ENCODE measurements at regions not wholly inside any gene's neighbourhood (a gene's known extent, or its start where the extent isn't known, plus 50 kb on each side); places are given as distances from the start of the nearest gene placed in this dataset.

GRCh38 chr2:41344529-41344928, 703.3 kb upstream of the PKDCC start:
- DNase-seq (ENCODE audit: low read depth in 2 of 2) = no peak
- Histone ChIP-seq H3K4me2 (ENCODE audit: extremely low read depth, insufficient read depth, low read length) (no peak overlapping the region), H3K4me1 (ENCODE audit: control insufficient read depth, extremely low read depth, insufficient read depth, low read length) (no peaks in the 10 kb centered on the region), H2AFZ (ENCODE audit: low read length) (no peak overlapping the region), H3K9me3 (ENCODE audit: control insufficient read depth, insufficient read depth, low read depth, low read length) (no peaks in the 10 kb centered on the region), H3K27ac (ENCODE audit: insufficient read depth, low read length) (no peak overlapping the region), H4K20me1 (ENCODE audit: control insufficient read depth, extremely low read depth, insufficient read depth, low read length) (no peaks in the 10 kb centered on the region), H3K36me3 (ENCODE audit: control insufficient read depth, insufficient read depth, low read length) (no peaks in the 10 kb centered on the region), H3K79me2 (ENCODE audit: control insufficient read depth, insufficient read depth, low read length) (no peaks in the 10 kb centered on the region), H3K27me3 (ENCODE audit: control insufficient read depth, insufficient read depth, low read length) (no peaks in the 10 kb centered on the region), H3K4me3 (replicated peaks in 1 of 4; ENCODE audit: control extremely low read depth in 1 of 4, insufficient read depth in 1 of 4, low read depth in 3 of 4, low read length in 4 of 4) (no peak overlapping the region), H3K9ac (ENCODE audit: insufficient read depth, low read length) (no peak overlapping the region)
- no peak for TF ChIP-seq CTCF (conservative IDR thresholded peaks at IDR 0.05 in 1 of 2, IDR thresholded peaks at IDR 0.05 in 1 of 2; ENCODE audit: low read depth in 1 of 2, low read length in 2 of 2)
- no peak for TF ChIP-seq EZH2 (IDR thresholded peaks at IDR 0.05; ENCODE audit: low read length, missing control alignments)

DNA sequence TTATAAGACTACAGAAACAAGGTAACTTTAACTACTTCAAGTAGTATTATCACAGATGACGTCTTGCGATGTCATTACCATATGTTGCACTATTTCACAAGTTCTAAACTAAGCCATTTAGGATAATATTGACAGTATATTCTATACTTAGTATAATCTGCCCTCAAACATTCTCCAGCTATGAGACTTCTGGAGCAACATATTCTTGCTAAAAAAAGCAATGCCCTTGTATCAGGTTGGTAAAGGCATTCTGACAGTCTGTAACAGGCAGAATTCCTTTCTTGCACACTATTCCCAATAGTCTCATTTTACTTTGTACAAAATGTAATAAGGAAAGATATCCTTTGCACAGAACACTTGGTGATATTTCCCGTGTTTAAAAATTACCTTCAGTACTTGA, 694.8 kb upstream of the PKDCC start:
- H4K20me1 ChIP-seq (ENCODE audit: control insufficient read depth, extremely low read depth, insufficient read depth, low read length) = no peaks in the 10 kb centered on the region
- H3K27ac ChIP-seq (ENCODE audit: insufficient read depth, low read length) = no peak overlapping the region
- H3K79me2 ChIP-seq (ENCODE audit: control insufficient read depth, insufficient read depth, low read length) = no peaks in the 10 kb centered on the region
- H3K4me3 ChIP-seq (replicated peaks in 1 of 4; ENCODE audit: control extremely low read depth in 1 of 4, insufficient read depth in 1 of 4, low read depth in 3 of 4, low read length in 4 of 4) = no peak overlapping the region
- H2AFZ ChIP-seq (ENCODE audit: low read length) = no peak overlapping the region
- no peak overlapping the region for H3K9ac ChIP-seq (ENCODE audit: insufficient read depth, low read length)
- H3K9me3 ChIP-seq (ENCODE audit: control insufficient read depth, insufficient read depth, low read depth, low read length) = no peaks in the 10 kb centered on the region
- no peak for DNase-seq (ENCODE audit: low read depth in 2 of 2)
- no peaks in the 10 kb centered on the region for H3K36me3 ChIP-seq (ENCODE audit: control insufficient read depth, insufficient read depth, low read length)
- H3K4me1 ChIP-seq (ENCODE audit: control insufficient read depth, extremely low read depth, insufficient read depth, low read length) = no peaks in the 10 kb centered on the region
- TF ChIP-seq CTCF (conservative IDR thresholded peaks at IDR 0.05 in 1 of 2, IDR thresholded peaks at IDR 0.05 in 1 of 2; ENCODE audit: low read depth in 1 of 2, low read length in 2 of 2) (no peak), EZH2 (IDR thresholded peaks at IDR 0.05; ENCODE audit: low read length, missing control alignments) (no peak)
- no peaks in the 10 kb centered on the region for H3K27me3 ChIP-seq (ENCODE audit: control insufficient read depth, insufficient read depth, low read length)
- no peak overlapping the region for H3K4me2 ChIP-seq (ENCODE audit: extremely low read depth, insufficient read depth, low read length)

GRCh38 chr2:41355794-41356193, 692.0 kb upstream of the PKDCC start:
- Histone ChIP-seq H3K4me2 (ENCODE audit: extremely low read depth, insufficient read depth, low read length) (no peak overlapping the region), H3K27me3 (ENCODE audit: control insufficient read depth, insufficient read depth, low read length) (no peaks in the 10 kb centered on the region), H3K27ac (ENCODE audit: insufficient read depth, low read length) (no peak overlapping the region), H3K79me2 (ENCODE audit: control insufficient read depth, insufficient read depth, low read length) (no peaks in the 10 kb centered on the region), H3K4me1 (ENCODE audit: control insufficient read depth, extremely low read depth, insufficient read depth, low read length) (no peaks in the 10 kb centered on the region), H3K9ac (ENCODE audit: insufficient read depth, low read length) (no peak overlapping the region), H3K4me3 (replicated peaks in 1 of 4; ENCODE audit: control extremely low read depth in 1 of 4, insufficient read depth in 1 of 4, low read depth in 3 of 4, low read length in 4 of 4) (no peak overlapping the region), H4K20me1 (ENCODE audit: control insufficient read depth, extremely low read depth, insufficient read depth, low read length) (no peaks in the 10 kb centered on the region), H2AFZ (ENCODE audit: low read length) (no peak overlapping the region), H3K9me3 (ENCODE audit: control insufficient read depth, insufficient read depth, low read depth, low read length) (no peaks in the 10 kb centered on the region), H3K36me3 (ENCODE audit: control insufficient read depth, insufficient read depth, low read length) (no peaks in the 10 kb centered on the region)
- TF ChIP-seq EZH2 (IDR thresholded peaks at IDR 0.05; ENCODE audit: low read length, missing control alignments) (no peak), CTCF (conservative IDR thresholded peaks at IDR 0.05 in 1 of 2, IDR thresholded peaks at IDR 0.05 in 1 of 2; ENCODE audit: low read depth in 1 of 2, low read length in 2 of 2) (no peak)
- no peak for DNase-seq (ENCODE audit: low read depth in 2 of 2)

All from fibroblast of lung (primary cell).